IMR-90 (cell line): ENCODE measurements at regions not wholly inside any gene's neighbourhood (a gene's known extent, or its start where the extent isn't known, plus 50 kb on each side); places are given as distances from the start of the nearest gene placed in this dataset.
A peak's percentile ranks its signal among the peaks of the same experiment; 100 is the strongest.

ENCODE experiments used
- ATAC-seq: fragments of 200-7000 bp; cut with Tn5 transposase; 2 replicates; pipeline ENCODE4 v1.9.1; 2020; ENCODE audit warnings: low read depth, mild to moderate bottlenecking, moderate library complexity
- BruUV-seq: library from RNA; stranded (reverse); fragments of 400-500 nt; replicated peaks from 2 replicates; lab custom pipeline; 2021; lab: Mats Ljungman, UMichigan
- CTCF ChIA-PET: fragments of 300-600 bp; formaldehyde crosslinking; extraction: SDS; loops from one replicate; lab custom pipeline; 2021; ENCODE audit warnings: antibody characterized with exemption; lab: Yijun Ruan, JAX
- POLR2A ChIA-PET: fragments of 300-600 bp; sonication (Branson Sonifier 250); formaldehyde crosslinking; loops from one replicate; lab custom pipeline; 2022; ENCODE audit warnings: antibody characterized with exemption; ENCODE audit not compliant: unreplicated experiment; lab: Charles Lee
- DNase-seq: peaks from one replicate; pipeline ENCODE4 v3.0.0; 2013
- H2AFZ ChIP-seq: replicated peaks from 2 replicates; pipeline ENCODE3; 2013; ENCODE audit warnings: low read length, mild to moderate bottlenecking; ENCODE audit not compliant: poor library complexity
- H2AK5ac ChIP-seq: 2 replicates; pipeline ENCODE4 v1.6.1; 2013; ENCODE audit warnings: low read depth, low read length, inconsistent platforms
- H2AK9ac ChIP-seq: replicated peaks from 2 replicates; pipeline ENCODE3; 2013; ENCODE audit warnings: mild to moderate bottlenecking, low read depth, low read length, moderate library complexity; ENCODE audit not compliant: poor library complexity
- H2BK120ac ChIP-seq: 2 replicates; pipeline ENCODE4 v1.6.1; 2013; ENCODE audit warnings: low read depth, low read length, inconsistent platforms
- H2BK15ac ChIP-seq: 3 replicates; pipeline ENCODE4 v1.6.1; 2013; ENCODE audit warnings: low read depth, low read length, inconsistent platforms
- H2BK20ac ChIP-seq: 2 replicates; pipeline ENCODE4 v1.6.1; 2013; ENCODE audit warnings: low read depth, mild to moderate bottlenecking, inconsistent platforms, low read length, moderate library complexity
- H2BK5ac ChIP-seq: 2 replicates; pipeline ENCODE4 v1.6.1; 2013; ENCODE audit warnings: mild to moderate bottlenecking, low read depth, low read length, inconsistent platforms; ENCODE audit not compliant: poor library complexity, severe bottlenecking
- H3K14ac ChIP-seq: replicated peaks from 2 replicates; pipeline ENCODE4 v1.6.1; 2013; ENCODE audit warnings: low read depth, low read length, inconsistent platforms
- H3K18ac ChIP-seq: 2 replicates; pipeline ENCODE4 v1.6.1; 2013; ENCODE audit warnings: low read depth, low read length, control low read depth
- H3K23ac ChIP-seq: 2 replicates; pipeline ENCODE4 v1.6.1; 2013; ENCODE audit warnings: low read depth, low read length, inconsistent platforms
- H3K27ac ChIP-seq: 2 replicates; pipeline ENCODE4 v1.5.1; 2013; ENCODE audit warnings: mild to moderate bottlenecking, control low read depth, low read length; ENCODE audit not compliant: insufficient read depth
- H3K27me3 ChIP-seq: 2 replicates; pipeline ENCODE4 v1.6.1; 2013; ENCODE audit warnings: low read length; ENCODE audit not compliant: control insufficient read depth, insufficient read depth
- H3K36me3 ChIP-seq: 2 replicates; pipeline ENCODE4 v1.6.1; 2013; ENCODE audit warnings: low read length, mixed read lengths; ENCODE audit not compliant: control insufficient read depth, insufficient read depth
- H3K4ac ChIP-seq: 2 replicates; pipeline ENCODE4 v1.6.1; 2013; ENCODE audit warnings: low read depth, low read length, inconsistent platforms
- H3K4me1 ChIP-seq: 2 replicates; pipeline ENCODE4 v1.6.1; 2013; ENCODE audit warnings: low read length, mixed read lengths; ENCODE audit not compliant: control insufficient read depth, insufficient read depth
- H3K4me2 ChIP-seq: 2 replicates; pipeline ENCODE4 v1.6.1; 2013; ENCODE audit warnings: low read depth, mild to moderate bottlenecking, control low read depth, low read length, moderate library complexity
- H3K4me3 ChIP-seq: 2 replicates; pipeline ENCODE4 v1.5.1; 2013; ENCODE audit warnings: low read depth, mild to moderate bottlenecking, control low read depth, low read length, moderate library complexity; ENCODE audit not compliant: insufficient read depth
- H3K56ac ChIP-seq: 2 replicates; pipeline ENCODE4 v1.6.1; 2013; ENCODE audit warnings: low read length, inconsistent platforms; ENCODE audit not compliant: insufficient read depth; ENCODE audit errors: extremely low read depth
- H3K79me1 ChIP-seq, 2 experiments: 2 replicates each; pipeline ENCODE4 v1.6.1; 2013; ENCODE audit warnings: low read length in 2 of 2, inconsistent platforms in 1 of 2, low read depth in 1 of 2
- H3K9ac ChIP-seq: 2 replicates; pipeline ENCODE4 v1.6.1; 2013; ENCODE audit warnings: low read depth, low read length, control low read depth
- H3K9me1 ChIP-seq: 2 replicates; pipeline ENCODE4 v1.6.1; 2013; ENCODE audit warnings: low read length, inconsistent platforms; ENCODE audit not compliant: insufficient read depth
- H3K9me3 ChIP-seq: 2 replicates; pipeline ENCODE4 v1.6.1; 2013; ENCODE audit warnings: low read length; ENCODE audit not compliant: control insufficient read depth, insufficient read depth
- H4K20me1 ChIP-seq: 2 replicates; pipeline ENCODE4 v1.6.1; 2013; ENCODE audit warnings: low read length, inconsistent platforms; ENCODE audit not compliant: insufficient read depth
- H4K5ac ChIP-seq: 2 replicates; pipeline ENCODE4 v1.6.1; 2013; ENCODE audit warnings: mild to moderate bottlenecking, low read depth, low read length, control low read depth
- H4K8ac ChIP-seq, 2 experiments: 2 replicates each; pipeline ENCODE4 v1.6.1; 2013; ENCODE audit warnings: low read depth in 2 of 2, low read length in 2 of 2, control low read depth in 1 of 2, inconsistent platforms in 1 of 2
- H4K91ac ChIP-seq: 2 replicates; pipeline ENCODE4 v1.6.1; 2013; ENCODE audit warnings: low read depth, low read length, inconsistent platforms; ENCODE audit not compliant: insufficient read depth
- BHLHE40 ChIP-seq: fragments of 150-350 bp; IDR thresholded peaks from 2 replicates; pipeline ENCODE4 v1.6.1; 2016; ENCODE audit warnings: mild to moderate bottlenecking, low read depth, low read length
- CEBPB ChIP-seq: IDR thresholded peaks from 2 replicates; pipeline ENCODE4 v1.6.1; 2012; ENCODE audit warnings: low read depth, low read length, improper control_type of control experiment
- CHD1 ChIP-seq: IDR thresholded peaks from 2 replicates; pipeline ENCODE4 v1.6.1; 2012; ENCODE audit warnings: low read depth, low read length, improper control_type of control experiment
- FOS ChIP-seq: fragments of 150-350 bp; IDR thresholded peaks from 2 replicates; pipeline ENCODE4 v1.6.1; 2016; ENCODE audit warnings: low read depth, low read length
- MAFK ChIP-seq: IDR thresholded peaks from 2 replicates; pipeline ENCODE4 v1.6.1; 2012; ENCODE audit warnings: low read depth, low read length, improper control_type of control experiment
- MAZ ChIP-seq: IDR thresholded peaks from 2 replicates; pipeline ENCODE4 v1.6.1; 2012; ENCODE audit warnings: low read depth, mild to moderate bottlenecking, low read length, improper control_type of control experiment, moderate library complexity, borderline replicate concordance
- MXI1 ChIP-seq: IDR thresholded peaks from 2 replicates; pipeline ENCODE4 v1.6.1; 2012; ENCODE audit warnings: low read depth, mild to moderate bottlenecking, low read length, moderate library complexity, borderline replicate concordance
- NFE2L2 ChIP-seq: fragments of 150-350 bp; IDR thresholded peaks from 2 replicates; pipeline ENCODE4 v1.6.1; 2016; ENCODE audit warnings: low read depth, mild to moderate bottlenecking, low read length
- POLR2A ChIP-seq: IDR thresholded peaks from 2 replicates; pipeline ENCODE4 v1.6.1; 2012; ENCODE audit warnings: mild to moderate bottlenecking, low read depth, low read length
- RAD21 ChIP-seq: IDR thresholded peaks from 2 replicates; pipeline ENCODE4 v1.6.1; 2012; ENCODE audit warnings: low read length, improper control_type of control experiment
- RCOR1 ChIP-seq: IDR thresholded peaks from 2 replicates; pipeline ENCODE4 v1.6.1; 2012; ENCODE audit warnings: mild to moderate bottlenecking, low read length, improper control_type of control experiment; ENCODE audit not compliant: insufficient replicate concordance
- RFX5 ChIP-seq: IDR thresholded peaks from 2 replicates; pipeline ENCODE4 v1.8.0; 2012; ENCODE audit warnings: low read depth, mild to moderate bottlenecking, low read length, moderate library complexity
- SMC3 ChIP-seq: fragments of 150-350 bp; IDR thresholded peaks from 2 replicates; pipeline ENCODE4 v1.6.1; 2016; ENCODE audit warnings: low read depth, mild to moderate bottlenecking, antibody characterized with exemption, low read length, moderate library complexity
- WGBS, 2 experiments: methylation state at CpG; one replicate each; pipeline versions ENCODE4 v1.1.5 to v1.1.7; 2013; ENCODE audit warnings: missing lambda C conversion rate in 2 of 2; ENCODE audit not compliant: insufficient read length in 1 of 2; ENCODE audit errors: extremely low coverage in 2 of 2; 5-methylcytosine and 5-hydroxymethylcytosine counted together
- dilution Hi-C: fragments of 300-500 bp; cut with HindIII; formaldehyde crosslinking; loops from one replicate; pipeline ENCODE4 v1.14.3; 2018; ENCODE audit warnings: low sequenced_read_pairs; ENCODE audit not compliant: unreplicated experiment
- in situ Hi-C: fragments of 300-500 bp; cut with MboI; formaldehyde crosslinking; loops from 3 replicates; pipeline ENCODE4 v1.14.3; 2019; ENCODE audit warnings: low sequenced_read_pairs, inconsistent platforms, mixed read lengths
- intact Hi-C: fragments of 100-400 bp; cut with micrococcal nuclease; formaldehyde crosslinking; loops from 2 replicates; pipeline ENCODE4 v1.10.0; 2022
- TF ChIP-seq, protein P1 (sequence below): fragments of 150-350 bp; IDR thresholded peaks from 2 replicates; pipeline ENCODE4 v1.6.1; 2017; ENCODE audit warnings: mild to moderate bottlenecking, antibody characterized with exemption, low read length, low read depth
- TF ChIP-seq, protein P2 (sequence below): fragments of 150-350 bp; IDR thresholded peaks from 2 replicates; pipeline ENCODE4 v1.6.1; 2016; ENCODE audit warnings: low read depth, mild to moderate bottlenecking, low read length, moderate library complexity, borderline replicate concordance
- TF ChIP-seq, protein P3 (sequence below): conservative IDR thresholded peaks from 2 replicates; pipeline ENCODE4 v1.5.1; 2012; ENCODE audit warnings: mild to moderate bottlenecking, low read depth, low read length, improper control_type of control experiment

DNA sequence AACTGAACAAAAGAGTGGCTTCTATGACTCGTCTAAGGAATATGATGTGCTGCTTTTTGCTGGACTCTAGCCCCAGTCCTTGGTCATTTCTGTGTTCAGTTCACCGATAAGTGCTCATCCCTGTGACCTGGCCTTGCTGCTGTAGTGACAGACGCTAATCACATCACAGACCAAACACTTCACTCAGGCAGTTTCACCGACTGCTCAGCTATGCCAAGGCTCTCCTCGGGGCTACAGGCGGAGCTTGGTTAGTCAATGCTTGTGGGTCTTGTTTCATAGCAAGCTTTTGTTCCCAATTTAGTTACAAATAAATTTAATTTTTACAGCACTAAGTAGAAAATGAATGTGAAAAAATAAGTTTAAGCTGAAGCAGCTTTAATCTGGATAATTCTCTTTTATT, 190.8 kb upstream of the PRKCQ start:
- intact Hi-C loops = loop anchor here (2.0 kb wide), 1 partner anchor 50 kb away; no protein-coding TSS in a partner anchor
- no TSS peak for BruUV-seq
- Histone ChIP-seq H3K36me3 (no peaks in the 10 kb centered on the region), H4K91ac (peak overlapping the region; percentile 82), H2AFZ (peak overlapping the region; percentile 92), H2BK120ac (peak overlapping the region; percentile 89), H3K27ac (peak overlapping the region; percentile 69), H3K18ac (peak overlapping the region; percentile 63), H3K23ac (peak overlapping the region; percentile 52; the same call in 1 of the 2 replicates), H3K4ac (peak overlapping the region; percentile 92), H3K27me3 (no peaks in the 10 kb centered on the region), H3K79me1 (no peaks in the 10 kb centered on the region), H4K20me1 (no peaks in the 10 kb centered on the region), H2AK5ac (peak overlapping the region; percentile 61; the same call in 1 of the 2 replicates), H2BK20ac (peak overlapping the region; percentile 90), H2BK5ac (peak overlapping the region; percentile 80), H3K9me3 (peaks cover 4% of the 10 kb centered on the region; the same call in 1 of the 2 replicates), H4K8ac (peak overlapping the region; percentile 10 to 78), H2AK9ac (peak overlapping the region; percentile 87), H4K5ac (peak overlapping the region; percentile 91), H3K4me1 (peaks cover 10% of the 10 kb centered on the region), H3K4me3 (no peak overlapping the region), H3K14ac (peak overlapping the region; percentile 87), H3K9me1 (peaks cover 3% of the 10 kb centered on the region; the same call in 1 of the 2 replicates), H3K56ac (no peak overlapping the region), H3K9ac (no peak overlapping the region), H2BK15ac (peak overlapping the region; percentile 84; the same call in 1 of the 3 replicates), H3K4me2 (peak overlapping the region; percentile 68; the same call in 1 of the 2 replicates)
- TF ChIP-seq RCOR1 (no peak), MAZ (no peak), CHD1 (no peak), CEBPB (no peak), POLR2A (no peak), FOS (no peak), SMC3 (no peak), RAD21 (no peak), MXI1 (no peak), NFE2L2 (no peak), MAFK (no peak), BHLHE40 (no peak), RFX5 (no peak)
- TF ChIP-seq, protein P1, sequence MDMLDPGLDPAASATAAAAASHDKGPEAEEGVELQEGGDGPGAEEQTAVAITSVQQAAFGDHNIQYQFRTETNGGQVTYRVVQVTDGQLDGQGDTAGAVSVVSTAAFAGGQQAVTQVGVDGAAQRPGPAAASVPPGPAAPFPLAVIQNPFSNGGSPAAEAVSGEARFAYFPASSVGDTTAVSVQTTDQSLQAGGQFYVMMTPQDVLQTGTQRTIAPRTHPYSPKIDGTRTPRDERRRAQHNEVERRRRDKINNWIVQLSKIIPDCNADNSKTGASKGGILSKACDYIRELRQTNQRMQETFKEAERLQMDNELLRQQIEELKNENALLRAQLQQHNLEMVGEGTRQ = no peak
- TF ChIP-seq, protein P2, sequence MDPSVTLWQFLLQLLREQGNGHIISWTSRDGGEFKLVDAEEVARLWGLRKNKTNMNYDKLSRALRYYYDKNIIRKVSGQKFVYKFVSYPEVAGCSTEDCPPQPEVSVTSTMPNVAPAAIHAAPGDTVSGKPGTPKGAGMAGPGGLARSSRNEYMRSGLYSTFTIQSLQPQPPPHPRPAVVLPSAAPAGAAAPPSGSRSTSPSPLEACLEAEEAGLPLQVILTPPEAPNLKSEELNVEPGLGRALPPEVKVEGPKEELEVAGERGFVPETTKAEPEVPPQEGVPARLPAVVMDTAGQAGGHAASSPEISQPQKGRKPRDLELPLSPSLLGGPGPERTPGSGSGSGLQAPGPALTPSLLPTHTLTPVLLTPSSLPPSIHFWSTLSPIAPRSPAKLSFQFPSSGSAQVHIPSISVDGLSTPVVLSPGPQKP = no peak
- TF ChIP-seq, protein P3, sequence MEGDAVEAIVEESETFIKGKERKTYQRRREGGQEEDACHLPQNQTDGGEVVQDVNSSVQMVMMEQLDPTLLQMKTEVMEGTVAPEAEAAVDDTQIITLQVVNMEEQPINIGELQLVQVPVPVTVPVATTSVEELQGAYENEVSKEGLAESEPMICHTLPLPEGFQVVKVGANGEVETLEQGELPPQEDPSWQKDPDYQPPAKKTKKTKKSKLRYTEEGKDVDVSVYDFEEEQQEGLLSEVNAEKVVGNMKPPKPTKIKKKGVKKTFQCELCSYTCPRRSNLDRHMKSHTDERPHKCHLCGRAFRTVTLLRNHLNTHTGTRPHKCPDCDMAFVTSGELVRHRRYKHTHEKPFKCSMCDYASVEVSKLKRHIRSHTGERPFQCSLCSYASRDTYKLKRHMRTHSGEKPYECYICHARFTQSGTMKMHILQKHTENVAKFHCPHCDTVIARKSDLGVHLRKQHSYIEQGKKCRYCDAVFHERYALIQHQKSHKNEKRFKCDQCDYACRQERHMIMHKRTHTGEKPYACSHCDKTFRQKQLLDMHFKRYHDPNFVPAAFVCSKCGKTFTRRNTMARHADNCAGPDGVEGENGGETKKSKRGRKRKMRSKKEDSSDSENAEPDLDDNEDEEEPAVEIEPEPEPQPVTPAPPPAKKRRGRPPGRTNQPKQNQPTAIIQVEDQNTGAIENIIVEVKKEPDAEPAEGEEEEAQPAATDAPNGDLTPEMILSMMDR = no peak
- ATAC-seq = peak; percentile 45
- dilution Hi-C loops = no loop called here
- peak; percentile 29 for DNase-seq
- ChIA-PET POLR2A (no interaction called here), CTCF (interaction anchor here (0.6 kb wide), 1 partner anchor 116 kb away, joined by 5 read pairs; no protein-coding TSS in a partner anchor)
- in situ Hi-C loops = loop anchor here (25.0 kb wide), 1 partner anchor 634 kb away; no protein-coding TSS in a partner anchor
- WGBS, 2 experiments = 0% methylated on average over 1 of the region's 6 CpGs; no CpG with 5 or more reads in 1 of the 2 experiments
